H1 (cell line): ENCODE measurements at regions not wholly inside any gene's neighbourhood (a gene's known extent, or its start where the extent isn't known, plus 50 kb on each side); places are given as distances from the start of the nearest gene placed in this dataset.

Experiments used
- KDM4A ChIP-seq: IDR thresholded peaks from one replicate; pipeline ENCODE4 v1.7.1; 2012; ENCODE audit warnings: low read depth, mild to moderate bottlenecking, moderate library complexity, low read length, inconsistent platforms; ENCODE audit not compliant: severe bottlenecking
- TF ChIP-seq, protein P1 (sequence below): IDR thresholded peaks from 2 replicates; pipeline ENCODE4 v1.6.1; 2012; ENCODE audit warnings: inconsistent platforms

DNA sequence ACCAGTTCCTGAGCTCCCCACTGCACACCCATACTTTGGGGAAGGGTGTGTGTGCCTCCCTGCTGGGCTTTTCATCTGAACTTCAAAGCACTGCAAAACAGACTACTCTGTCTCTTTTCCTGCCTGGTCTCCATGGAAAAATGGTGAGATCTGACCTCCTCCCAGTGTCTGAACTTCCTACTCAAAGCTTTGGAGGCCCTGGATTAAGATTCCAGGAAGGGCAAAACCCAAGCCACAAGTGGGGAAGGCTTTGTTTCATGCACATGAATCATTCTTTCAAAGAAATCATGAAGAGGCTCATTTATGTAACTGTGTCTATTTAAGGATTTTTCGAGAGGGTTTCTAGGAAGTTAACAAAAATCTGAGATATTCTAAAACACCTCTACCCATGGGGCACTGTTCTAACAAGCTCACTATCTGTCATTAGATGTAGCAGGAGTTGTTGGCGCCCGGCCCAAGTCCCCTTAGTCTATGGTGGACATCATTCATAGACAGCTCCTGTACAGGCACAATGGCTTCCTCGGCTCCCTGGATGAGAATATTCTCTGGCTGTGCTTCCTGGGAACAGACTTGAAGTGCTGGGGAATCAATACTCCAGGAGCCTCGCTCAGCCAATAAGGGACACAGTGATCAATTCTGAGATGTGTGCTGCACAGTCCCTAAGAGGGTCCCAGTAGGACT, 224.0 kb downstream of the KTN1 start (continued):
- TF ChIP-seq KDM4A: no peak
- TF ChIP-seq, protein P1, sequence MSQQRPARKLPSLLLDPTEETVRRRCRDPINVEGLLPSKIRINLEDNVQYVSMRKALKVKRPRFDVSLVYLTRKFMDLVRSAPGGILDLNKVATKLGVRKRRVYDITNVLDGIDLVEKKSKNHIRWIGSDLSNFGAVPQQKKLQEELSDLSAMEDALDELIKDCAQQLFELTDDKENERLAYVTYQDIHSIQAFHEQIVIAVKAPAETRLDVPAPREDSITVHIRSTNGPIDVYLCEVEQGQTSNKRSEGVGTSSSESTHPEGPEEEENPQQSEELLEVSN: no peak
- TF ChIP-seq, all 59 proteins: peak for 0
